ENCODE measurements at regions not wholly inside any gene's neighbourhood (a gene's known extent, or its start where the extent isn't known, plus 50 kb on each side); places are given as distances from the start of the nearest gene placed in this dataset.

- no peak overlapping the region for H3K27ac ChIP-seq (ENCODE audit: low read depth, low read length)
- H3K36me3 ChIP-seq (ENCODE audit: control insufficient read depth, insufficient read depth, low read length), result no peaks in the 10 kb centered on the region
- no peaks in the 10 kb centered on the region for H3K36me3 Mint-ChIP-seq (ENCODE audit: low read depth)
- H3K4me3 Mint-ChIP-seq, result no peak overlapping the region
- no peak overlapping the region for H3K27ac Mint-ChIP-seq
- no peak for TF ChIP-seq CTCF (conservative IDR thresholded peaks at IDR 0.05)
- H3K4me3 ChIP-seq (ENCODE audit: low read length), result no peak overlapping the region
- no peaks in the 10 kb centered on the region for H3K4me1 ChIP-seq (ENCODE audit: control insufficient read depth, insufficient read depth, low read length)
- H3K27me3 Mint-ChIP-seq (ENCODE audit: insufficient read depth), result no peaks in the 10 kb centered on the region
- H3K4me1 Mint-ChIP-seq, result peaks cover 11% of the 10 kb centered on the region
- no peak overlapping the region for H3K9ac ChIP-seq (ENCODE audit: extremely low read depth, low read length, poor library complexity, severe bottlenecking)
- 79 to 92% methylated on average over 3 of the region's 3 CpGs for WGBS, 2 experiments (ENCODE audit: insufficient coverage in 1 of 2, insufficient read length in 1 of 2)
- no peaks in the 10 kb centered on the region for H3K9me3 ChIP-seq (ENCODE audit: control insufficient read depth, low read length)
- no peak for DNase-seq
- H3K9me3 Mint-ChIP-seq, result no peaks in the 10 kb centered on the region
- no peaks in the 10 kb centered on the region for H3K27me3 ChIP-seq (ENCODE audit: control insufficient read depth, insufficient read depth, low read length, poor library complexity, severe bottlenecking)
These were observed 605.8 kb downstream of the EPHA3 start for GRCh38 chr3:89713196-89713595.

DNA sequence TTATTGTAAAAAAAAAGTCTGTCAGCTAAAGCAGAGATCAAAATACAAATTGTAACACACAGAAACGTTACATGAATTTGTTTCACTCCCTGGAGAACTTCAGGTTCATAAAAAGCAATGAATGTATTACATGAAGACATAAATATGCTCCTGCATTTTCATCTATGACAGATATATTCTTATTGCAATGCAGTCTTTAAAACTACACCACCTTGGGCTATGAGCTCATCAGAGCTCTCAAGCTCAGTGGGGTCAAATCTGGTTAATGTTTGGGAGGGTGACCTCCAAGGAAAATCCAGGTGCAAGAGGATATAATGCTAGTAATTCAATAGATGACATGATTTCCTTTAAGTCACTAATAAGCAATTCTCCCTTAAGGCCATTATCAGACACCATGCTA, 606.8 kb downstream of the EPHA3 start:
- Mint-ChIP-seq H3K27me3 (ENCODE audit: insufficient read depth) (no peaks in the 10 kb centered on the region), H3K4me1 (peaks cover 11% of the 10 kb centered on the region), H3K9me3 (no peaks in the 10 kb centered on the region), H3K36me3 (ENCODE audit: low read depth) (no peaks in the 10 kb centered on the region), H3K27ac (no peak overlapping the region), H3K4me3 (no peak overlapping the region)
- Histone ChIP-seq H3K9ac (ENCODE audit: extremely low read depth, low read length, poor library complexity, severe bottlenecking) (no peak overlapping the region), H3K9me3 (ENCODE audit: control insufficient read depth, low read length) (no peaks in the 10 kb centered on the region), H3K4me3 (ENCODE audit: low read length) (no peak overlapping the region), H3K36me3 (ENCODE audit: control insufficient read depth, insufficient read depth, low read length) (no peaks in the 10 kb centered on the region), H3K4me1 (ENCODE audit: control insufficient read depth, insufficient read depth, low read length) (no peaks in the 10 kb centered on the region), H3K27ac (ENCODE audit: low read depth, low read length) (no peak overlapping the region), H3K27me3 (ENCODE audit: control insufficient read depth, insufficient read depth, low read length, poor library complexity, severe bottlenecking) (no peaks in the 10 kb centered on the region)
- TF ChIP-seq CTCF (conservative IDR thresholded peaks at IDR 0.05), result no peak
- 89% methylated on average over 1 of the region's 1 CpG; no CpG with 5 or more reads in 1 of the 2 experiments for WGBS, 2 experiments (ENCODE audit: insufficient coverage in 1 of 2, insufficient read length in 1 of 2)
- no peak for DNase-seq

- H3K4me3 ChIP-seq (ENCODE audit: low read length), result no peak overlapping the region
- TF ChIP-seq CTCF (conservative IDR thresholded peaks at IDR 0.05), result no peak
- H3K4me1 ChIP-seq (ENCODE audit: control insufficient read depth, insufficient read depth, low read length), result peaks cover 3% of the 10 kb centered on the region
- DNase-seq, result no peak
- H3K27me3 Mint-ChIP-seq (ENCODE audit: insufficient read depth), result no peaks in the 10 kb centered on the region
- H3K36me3 Mint-ChIP-seq (ENCODE audit: low read depth), result no peaks in the 10 kb centered on the region
- no peak overlapping the region for H3K9ac ChIP-seq (ENCODE audit: extremely low read depth, low read length, poor library complexity, severe bottlenecking)
- 87 to 100% methylated on average over 1 of the region's 1 CpG for WGBS, 2 experiments (ENCODE audit: insufficient coverage in 1 of 2, insufficient read length in 1 of 2)
- no peak overlapping the region for H3K27ac ChIP-seq (ENCODE audit: low read depth, low read length)
- peaks cover 5% of the 10 kb centered on the region for H3K4me1 Mint-ChIP-seq
- no peaks in the 10 kb centered on the region for H3K27me3 ChIP-seq (ENCODE audit: control insufficient read depth, insufficient read depth, low read length, poor library complexity, severe bottlenecking)
- no peaks in the 10 kb centered on the region for H3K9me3 ChIP-seq (ENCODE audit: control insufficient read depth, low read length)
- H3K36me3 ChIP-seq (ENCODE audit: control insufficient read depth, insufficient read depth, low read length), result no peaks in the 10 kb centered on the region
- H3K4me3 Mint-ChIP-seq, result no peak overlapping the region
- H3K27ac Mint-ChIP-seq, result no peak overlapping the region
- no peaks in the 10 kb centered on the region for H3K9me3 Mint-ChIP-seq
These were observed 632.9 kb downstream of the EPHA3 start for GRCh38 chr3:89740080-89740880.
